ENCODE measurements at regions not wholly inside any gene's neighbourhood (a gene's known extent, or its start where the extent isn't known, plus 50 kb on each side); places are given as distances from the start of the nearest gene placed in this dataset.

DNA sequence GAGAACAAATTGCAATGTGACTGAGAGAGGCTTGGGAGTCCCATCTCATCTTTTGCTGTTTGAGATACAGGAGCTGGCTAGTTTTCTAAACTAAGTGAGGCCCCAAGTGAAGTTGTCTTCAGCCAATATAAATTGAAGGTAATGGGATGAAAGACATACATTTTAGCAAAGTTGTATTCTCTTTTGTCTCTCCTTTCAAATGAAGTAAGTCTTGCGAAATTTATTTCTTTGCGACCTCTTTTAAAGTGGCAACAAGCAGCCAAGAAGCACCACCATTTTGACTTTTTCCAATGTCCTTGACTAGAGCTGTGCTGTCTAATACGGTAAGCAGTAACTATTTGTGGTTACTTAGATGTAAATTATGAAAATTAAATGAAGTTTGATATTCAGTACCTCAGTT is 385.7 kb downstream of the USP25 start:
- DNase-seq (ENCODE audit: low read depth) = no peak
- H3K4me3 ChIP-seq (replicated peaks; ENCODE audit: low read depth, low read length) = no peak overlapping the region
- TF ChIP-seq, protein P1, sequence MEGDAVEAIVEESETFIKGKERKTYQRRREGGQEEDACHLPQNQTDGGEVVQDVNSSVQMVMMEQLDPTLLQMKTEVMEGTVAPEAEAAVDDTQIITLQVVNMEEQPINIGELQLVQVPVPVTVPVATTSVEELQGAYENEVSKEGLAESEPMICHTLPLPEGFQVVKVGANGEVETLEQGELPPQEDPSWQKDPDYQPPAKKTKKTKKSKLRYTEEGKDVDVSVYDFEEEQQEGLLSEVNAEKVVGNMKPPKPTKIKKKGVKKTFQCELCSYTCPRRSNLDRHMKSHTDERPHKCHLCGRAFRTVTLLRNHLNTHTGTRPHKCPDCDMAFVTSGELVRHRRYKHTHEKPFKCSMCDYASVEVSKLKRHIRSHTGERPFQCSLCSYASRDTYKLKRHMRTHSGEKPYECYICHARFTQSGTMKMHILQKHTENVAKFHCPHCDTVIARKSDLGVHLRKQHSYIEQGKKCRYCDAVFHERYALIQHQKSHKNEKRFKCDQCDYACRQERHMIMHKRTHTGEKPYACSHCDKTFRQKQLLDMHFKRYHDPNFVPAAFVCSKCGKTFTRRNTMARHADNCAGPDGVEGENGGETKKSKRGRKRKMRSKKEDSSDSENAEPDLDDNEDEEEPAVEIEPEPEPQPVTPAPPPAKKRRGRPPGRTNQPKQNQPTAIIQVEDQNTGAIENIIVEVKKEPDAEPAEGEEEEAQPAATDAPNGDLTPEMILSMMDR (IDR thresholded peaks at IDR 0.05; ENCODE audit: low read length, missing control alignments) = no peak

DNA sequence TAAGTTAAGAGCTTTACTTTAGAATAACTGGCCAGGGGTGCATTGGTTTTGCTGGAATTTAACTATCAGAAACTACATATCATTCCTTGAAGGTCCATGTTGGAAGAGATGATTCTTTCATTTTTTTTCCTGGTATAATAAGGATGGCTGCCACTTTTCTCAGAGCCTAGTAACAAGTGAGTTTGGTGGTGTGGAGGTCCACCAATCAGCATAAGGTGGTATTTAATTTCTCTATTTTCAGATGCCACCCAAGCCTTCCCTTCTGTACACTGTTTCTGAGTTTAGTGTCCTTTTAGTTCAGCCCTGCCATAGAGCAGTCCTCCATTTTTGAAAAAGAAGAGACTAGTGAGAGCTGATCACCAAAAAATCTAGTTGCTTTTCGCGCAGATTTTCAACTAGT is 386.3 kb downstream of the USP25 start:
- H3K4me3 ChIP-seq (replicated peaks; ENCODE audit: low read depth, low read length) = no peak overlapping the region
- DNase-seq (ENCODE audit: low read depth) = peak; percentile 8
- TF ChIP-seq, protein P1 (IDR thresholded peaks at IDR 0.05; ENCODE audit: low read length, missing control alignments) = no peak

DNA sequence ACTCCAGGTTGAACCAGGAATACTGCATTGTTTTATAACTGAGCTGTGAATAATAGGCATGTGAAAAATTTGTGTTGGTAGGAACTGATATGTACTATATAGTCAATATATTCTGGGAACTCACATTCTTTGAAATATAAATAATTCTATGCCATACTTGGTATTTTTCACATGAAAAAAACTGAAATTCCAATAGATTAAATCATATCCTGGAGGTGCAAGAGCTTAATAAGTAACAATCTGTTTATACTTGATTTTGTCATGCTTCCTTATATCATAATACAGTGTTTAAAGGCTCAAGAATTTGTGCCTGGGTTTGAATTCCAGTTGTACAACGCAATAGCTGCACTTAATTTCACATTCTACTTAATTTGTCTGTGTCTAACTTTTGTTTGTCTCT is 387.0 kb downstream of the USP25 start:
- TF ChIP-seq, protein P1 (IDR thresholded peaks at IDR 0.05; ENCODE audit: low read length, missing control alignments) = no peak
- no peak overlapping the region for H3K4me3 ChIP-seq (replicated peaks; ENCODE audit: low read depth, low read length)
- DNase-seq (ENCODE audit: low read depth) = peak; percentile 65

DNA sequence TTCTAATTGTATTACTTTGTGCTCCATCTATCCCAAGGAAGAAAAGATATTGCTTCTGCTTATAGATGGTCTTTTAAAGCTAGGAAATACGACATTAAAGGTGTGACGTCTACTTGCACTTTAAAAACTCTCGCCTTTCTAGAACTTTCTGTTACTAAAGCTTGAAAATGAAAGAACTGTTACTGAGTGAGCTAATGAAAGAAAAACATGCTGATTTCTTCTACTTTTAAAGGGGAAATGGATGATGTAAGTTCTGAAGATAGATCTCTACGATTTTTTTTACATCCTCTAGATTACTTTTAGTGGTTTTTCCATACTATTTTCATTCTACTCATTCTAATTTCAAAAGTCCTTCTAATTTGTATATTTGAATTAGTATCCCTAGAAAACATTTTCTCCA is 387.5 kb downstream of the USP25 start:
- H3K4me3 ChIP-seq (replicated peaks; ENCODE audit: low read depth, low read length) = no peak overlapping the region
- peak; percentile 29 for DNase-seq (ENCODE audit: low read depth)
- TF ChIP-seq, protein P1 (IDR thresholded peaks at IDR 0.05; ENCODE audit: low read length, missing control alignments) = no peak

DNA sequence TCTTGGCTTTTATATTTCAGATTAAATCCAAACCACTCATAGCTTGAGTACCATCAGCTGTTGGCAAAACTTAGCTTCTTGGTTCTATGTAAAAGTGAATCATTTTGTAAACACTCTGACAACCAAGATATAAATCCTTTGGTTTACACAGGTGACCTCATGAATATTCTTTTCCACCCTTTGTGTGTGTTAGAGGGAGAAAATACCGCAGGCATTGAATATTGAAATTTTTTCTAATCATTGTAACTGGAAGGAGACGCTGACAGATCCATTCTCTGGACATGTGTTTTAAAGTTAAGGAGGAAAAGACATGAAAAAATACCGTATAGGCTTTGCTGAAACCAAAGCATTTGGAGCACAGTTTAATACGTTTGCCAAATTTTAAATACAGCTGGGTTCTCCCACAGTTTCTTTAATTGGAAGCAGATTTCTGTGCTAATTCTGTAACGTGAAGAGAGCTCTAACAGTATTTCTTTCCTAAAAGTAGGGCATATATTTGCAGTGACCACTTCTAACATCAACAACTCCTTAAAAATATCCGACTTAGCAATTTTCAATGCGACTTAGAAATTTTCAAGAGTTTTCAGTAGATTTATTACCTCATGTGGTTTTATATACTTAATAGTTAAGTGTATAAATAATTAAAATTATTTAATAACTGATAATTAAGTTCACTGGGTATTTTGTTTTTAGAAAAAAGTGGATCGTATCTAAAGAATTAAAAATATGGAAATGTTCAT is 388.2 kb downstream of the USP25 start:
- peak overlapping the region; percentile 1 for H3K4me3 ChIP-seq (replicated peaks; ENCODE audit: low read depth, low read length)
- peak; percentile 64 for DNase-seq (ENCODE audit: low read depth)
- TF ChIP-seq, protein P1 (IDR thresholded peaks at IDR 0.05; ENCODE audit: low read length, missing control alignments) = no peak

DNA sequence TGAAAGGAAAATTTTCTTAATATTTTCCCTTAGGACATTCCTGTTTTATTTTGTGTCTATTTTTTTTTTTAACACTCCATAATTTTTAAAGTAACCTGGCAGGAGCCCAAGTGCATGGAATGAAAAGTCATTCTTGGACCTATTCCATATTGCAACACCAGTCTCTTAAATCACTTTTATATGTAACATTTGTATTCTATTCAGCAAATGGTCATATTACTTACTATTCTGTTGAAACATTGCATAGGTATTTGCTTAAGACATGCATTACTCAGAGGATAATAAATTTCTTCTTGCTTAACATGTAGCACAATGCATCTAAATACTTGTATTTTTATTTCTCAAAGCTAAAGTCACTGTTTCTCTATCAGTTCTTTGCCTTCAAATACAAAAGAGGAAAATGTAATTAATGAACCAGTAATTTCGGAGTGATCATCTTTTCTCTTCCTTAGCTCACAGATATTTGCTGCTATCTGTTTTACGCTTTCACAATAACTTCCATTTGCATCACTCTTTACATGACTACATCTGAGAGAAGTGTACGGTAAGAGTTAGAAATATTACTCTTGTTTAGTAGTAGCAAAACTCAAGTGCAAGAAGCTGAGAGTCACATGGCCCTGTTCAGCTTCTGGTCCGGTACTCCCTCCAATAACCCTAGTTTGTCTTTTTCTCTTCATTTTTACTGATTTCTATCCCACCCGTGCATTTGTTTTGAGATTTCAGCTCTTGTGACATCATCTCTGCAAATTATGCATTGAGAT is 394.8 kb downstream of the USP25 start:
- H3K4me3 ChIP-seq (replicated peaks; ENCODE audit: low read depth, low read length) = peak overlapping the region; percentile 19
- TF ChIP-seq, protein P1 (IDR thresholded peaks at IDR 0.05; ENCODE audit: low read length, missing control alignments) = no peak
- peak; percentile 94 for DNase-seq (ENCODE audit: low read depth)

Measured in fibroblast of pulmonary artery (primary cell).